HG02970 (cell line): ENCODE measurements at regions not wholly inside any gene's neighbourhood (a gene's known extent, or its start where the extent isn't known, plus 50 kb on each side); places are given as distances from the start of the nearest gene placed in this dataset.
"Not testable (repeated sequence)": the region's sequence is repeated elsewhere in the genome, so short reads cannot be mapped to it uniquely, and the experiment has no call there.

ENCODE experiments used
- ATAC-seq: cut with Tn5 transposase; IDR thresholded peaks from one replicate; pipeline ENCODE4 v1.9.1; 2021; ENCODE audit warnings: mild to moderate bottlenecking, moderate library complexity, moderate number of reproducible peaks; ENCODE audit not compliant: unreplicated experiment, low FRiP score

DNA sequence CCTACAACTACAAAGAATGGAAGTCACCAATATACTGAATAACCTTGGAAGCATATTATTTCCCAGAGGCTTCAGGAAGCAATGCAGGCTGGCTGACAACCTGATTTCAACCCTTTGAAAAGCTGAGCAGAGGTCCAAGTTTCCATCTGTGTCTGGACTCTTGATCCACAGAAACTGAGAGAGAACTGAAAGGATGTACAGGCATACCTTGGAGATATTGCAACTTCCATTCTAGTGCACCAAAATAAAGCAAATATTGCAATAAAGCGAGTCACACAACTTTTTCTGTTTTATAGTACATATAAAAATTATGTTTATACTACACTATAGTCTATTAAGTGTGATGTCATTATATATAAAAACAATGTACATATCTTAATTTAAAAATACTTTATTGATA, 85.3 kb downstream of the TYW3 start:
- ATAC-seq: no peak

DNA sequence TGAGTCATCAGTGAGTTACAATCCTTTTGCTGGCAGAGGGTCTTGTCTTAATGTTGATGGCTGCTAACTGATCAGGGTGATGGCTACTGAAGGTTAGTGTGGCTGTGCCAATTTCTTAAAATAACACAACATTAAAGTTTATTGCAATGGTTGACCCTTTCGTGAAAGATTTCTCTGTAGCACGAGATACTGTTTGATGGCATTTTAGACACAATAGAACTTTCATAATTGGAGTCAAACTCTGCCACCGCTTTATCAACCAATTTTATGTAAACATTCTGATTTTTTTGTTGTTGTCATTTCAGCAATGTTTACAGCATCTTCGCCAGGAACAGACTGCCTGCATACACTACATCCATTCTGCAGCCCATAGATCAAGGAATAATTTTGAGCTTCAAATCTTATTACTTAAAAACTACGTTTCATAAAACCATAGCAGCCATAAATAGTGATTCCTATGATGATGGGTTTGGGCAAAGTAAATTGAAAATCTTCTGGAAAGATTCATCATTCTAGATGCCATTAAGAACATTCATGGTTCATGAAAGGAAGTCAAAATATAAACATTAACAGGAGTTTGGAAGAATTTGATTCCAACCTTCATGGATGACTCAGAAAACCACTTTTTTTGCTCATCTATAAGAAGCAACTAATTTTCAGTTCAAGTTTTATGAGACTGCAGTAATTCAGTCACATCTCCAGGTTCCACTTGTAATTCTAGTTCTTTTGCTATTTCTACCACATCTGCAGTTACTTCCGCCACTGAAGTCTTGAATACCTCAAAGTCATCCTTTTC, 85.9 kb downstream of the TYW3 start:
- ATAC-seq: no peak

DNA sequence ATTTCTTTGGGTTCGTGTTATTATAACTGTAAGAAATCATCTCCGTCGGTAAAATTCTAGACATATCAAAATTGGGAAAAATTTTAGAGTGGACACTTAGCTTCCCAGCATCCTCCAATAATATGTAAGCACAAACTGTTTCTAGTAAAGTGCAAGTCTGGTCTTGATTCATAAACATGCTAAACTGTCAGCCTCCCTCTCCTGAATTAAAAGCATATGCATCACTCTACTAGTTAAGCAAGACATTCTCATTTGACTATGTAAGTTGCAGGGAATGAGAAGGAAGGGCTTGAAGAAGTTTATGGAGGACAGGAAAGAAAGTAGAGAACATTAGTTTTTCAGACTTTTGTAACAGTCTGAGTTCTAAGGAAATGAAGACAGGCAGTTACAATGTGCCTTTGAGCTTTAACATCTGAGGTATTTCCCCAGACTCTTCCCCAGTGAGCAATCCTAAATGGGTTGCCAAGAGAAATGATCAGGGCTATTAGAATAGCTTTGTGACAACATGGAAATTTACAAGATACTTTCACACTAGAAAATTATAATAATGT, 90.0 kb downstream of the TYW3 start:
- ATAC-seq: no peak

DNA sequence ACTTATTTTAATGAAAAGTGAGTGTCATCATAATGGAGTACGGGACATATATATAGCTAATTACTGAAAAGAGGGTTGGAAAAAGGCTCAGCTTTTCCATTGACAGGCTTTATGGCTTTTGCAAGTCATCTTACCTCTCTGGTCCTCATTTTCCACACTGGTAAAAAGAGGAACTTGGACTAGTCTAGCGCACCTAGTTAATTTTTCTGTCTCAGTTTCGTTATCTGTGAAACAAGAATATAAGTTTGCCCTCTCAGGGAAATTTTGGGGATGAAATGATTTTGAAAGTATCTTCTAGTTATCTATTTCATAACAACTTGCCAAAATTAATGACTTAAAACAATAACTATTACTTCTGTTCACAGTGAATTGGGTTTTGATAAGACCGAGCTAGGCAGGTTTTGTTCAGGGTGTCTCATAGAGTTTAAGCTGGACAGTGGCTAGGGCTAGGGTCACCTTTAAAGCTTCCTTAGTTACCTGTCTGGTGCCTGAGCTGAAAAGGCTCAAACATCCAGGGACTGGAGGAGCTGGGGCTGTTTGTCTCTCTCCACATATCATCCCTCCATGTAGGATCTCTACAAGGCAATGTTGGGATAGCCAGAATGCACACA, 91.7 kb downstream of the TYW3 start:
- peak; percentile 64 for ATAC-seq

DNA sequence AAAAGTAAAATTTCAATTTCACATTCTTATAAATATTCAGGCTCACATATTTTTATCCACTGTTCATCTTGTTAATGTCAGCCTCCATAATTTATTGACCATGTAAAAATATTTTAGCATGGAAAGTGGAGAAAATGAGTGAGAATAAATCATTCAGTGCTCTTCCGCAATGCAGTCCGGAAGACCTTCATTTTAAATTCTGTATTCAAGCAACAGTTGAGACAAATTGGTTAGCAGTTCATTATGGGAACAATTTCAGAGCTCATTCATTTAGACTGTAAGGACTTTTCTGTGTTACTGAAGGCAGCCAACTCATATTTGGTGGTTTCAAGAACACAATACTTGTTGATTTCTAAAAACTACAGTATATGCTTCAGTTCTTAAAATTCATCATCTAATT, 97.8 kb downstream of the TYW3 start:
- ATAC-seq: no peak

DNA sequence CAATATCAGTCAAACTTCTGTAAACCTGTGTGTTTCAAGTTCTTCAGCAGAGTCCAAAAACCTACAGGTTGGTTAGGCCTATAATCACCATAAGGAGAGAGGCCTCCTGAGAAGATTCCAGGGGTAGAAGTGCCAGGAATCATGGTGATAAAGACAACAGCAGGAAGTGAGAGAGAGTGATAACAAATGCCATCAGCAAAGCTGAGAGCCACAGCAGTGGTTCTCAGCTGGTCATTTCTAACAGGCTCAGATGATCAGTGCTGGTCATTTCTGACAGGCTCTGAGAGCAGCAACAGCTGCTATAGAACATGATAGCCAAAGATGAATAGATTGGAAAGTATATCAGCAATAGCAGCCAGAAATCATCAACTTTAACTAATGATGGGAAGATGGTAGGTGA, 101.3 kb downstream of the TYW3 start:
- no peak for ATAC-seq

DNA sequence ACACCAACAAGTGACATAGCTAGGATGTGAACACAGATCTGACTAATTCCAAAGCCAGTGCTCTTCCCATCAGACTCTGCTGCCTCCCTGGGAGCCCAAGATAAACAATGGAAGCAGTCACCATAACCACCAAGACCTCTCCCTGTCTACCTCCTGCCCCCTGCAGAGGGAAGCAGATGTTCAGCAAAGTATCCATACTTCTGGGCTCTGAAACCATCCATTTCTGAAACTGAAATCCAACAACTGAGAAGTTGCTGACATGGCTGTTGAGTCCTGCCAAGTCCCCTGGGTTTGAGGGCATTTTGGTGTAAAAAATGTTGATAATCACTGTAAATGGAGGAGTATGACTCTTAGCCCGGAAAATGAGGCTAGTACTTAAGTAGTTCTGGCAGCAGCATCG, 102.1 kb downstream of the TYW3 start:
- ATAC-seq: no peak

DNA sequence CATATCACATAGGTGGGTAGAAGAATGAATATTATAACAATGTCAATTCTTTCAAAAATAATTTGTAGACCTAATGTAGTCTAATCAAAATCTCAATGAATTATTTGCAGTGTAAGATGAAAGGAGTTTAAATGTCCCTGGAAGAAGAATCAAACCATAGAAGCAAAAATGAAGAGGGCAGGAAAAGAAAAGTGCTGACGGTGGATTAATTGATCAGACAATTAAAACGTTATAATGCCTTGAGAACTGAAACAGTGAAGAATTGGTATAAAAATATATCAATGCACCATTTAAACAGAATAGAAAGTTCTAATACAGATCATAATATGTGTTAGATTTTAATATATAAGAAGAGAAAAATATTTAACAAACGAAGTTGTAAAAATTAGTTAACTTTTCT, 109.8 kb downstream of the TYW3 start:
- no peak for ATAC-seq

DNA sequence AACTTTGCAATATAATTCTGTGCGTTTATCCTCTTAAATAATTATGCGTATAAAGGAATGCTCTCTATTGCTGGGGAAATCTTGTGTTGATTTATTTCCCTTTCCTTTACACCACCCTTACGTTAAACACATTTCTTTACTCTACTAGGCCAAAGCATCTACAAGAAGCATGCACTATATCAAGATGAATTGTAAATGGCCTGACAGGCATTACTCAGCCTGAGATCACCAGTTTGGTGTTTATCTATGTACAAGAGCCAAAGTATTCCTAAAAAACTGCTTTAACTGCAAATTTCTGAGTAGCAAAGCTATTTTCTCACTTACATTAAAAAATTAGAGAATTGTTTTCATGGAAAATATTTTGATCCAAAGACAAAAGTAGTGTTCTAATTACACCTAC, 114.8 kb downstream of the TYW3 start:
- no peak for ATAC-seq

DNA sequence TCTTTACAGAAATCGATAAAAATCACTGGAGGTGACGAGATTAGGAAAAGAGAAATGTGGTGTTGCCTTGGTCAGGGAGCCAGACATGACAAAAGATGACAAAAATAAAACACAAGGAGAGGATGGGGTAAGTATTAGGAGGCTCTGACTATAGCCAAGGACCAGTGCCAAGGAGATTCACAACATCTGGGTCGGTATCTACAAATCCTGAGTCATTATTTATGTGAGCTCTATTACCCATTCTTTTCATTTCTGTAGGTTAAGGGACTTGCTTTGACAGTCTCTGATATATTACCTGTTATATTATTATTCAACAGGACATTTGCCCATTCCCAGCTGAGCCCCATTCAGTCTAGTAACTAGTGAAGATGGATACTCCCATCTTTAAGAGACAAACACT, 120.8 kb downstream of the TYW3 start:
- ATAC-seq: no peak

DNA sequence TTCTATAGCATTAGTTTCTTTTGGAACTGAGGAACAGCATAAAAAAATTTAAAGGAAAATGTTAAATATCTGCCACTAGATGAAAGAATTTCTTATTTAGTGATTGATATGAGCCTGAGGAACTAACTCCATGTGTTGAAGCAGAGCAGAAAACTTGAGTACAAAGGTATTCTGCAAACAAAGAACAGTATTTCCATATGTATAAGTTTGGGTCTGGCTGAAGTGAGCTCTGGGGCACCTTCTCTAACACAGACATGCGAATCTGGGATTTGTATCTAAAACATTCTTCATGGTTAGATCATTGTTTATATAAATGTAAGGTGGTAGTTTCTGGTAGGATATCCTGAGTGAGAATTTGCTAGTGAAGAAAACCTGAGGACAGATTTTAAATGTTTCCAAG, 123.2 kb downstream of the TYW3 start:
- ATAC-seq: no peak

DNA sequence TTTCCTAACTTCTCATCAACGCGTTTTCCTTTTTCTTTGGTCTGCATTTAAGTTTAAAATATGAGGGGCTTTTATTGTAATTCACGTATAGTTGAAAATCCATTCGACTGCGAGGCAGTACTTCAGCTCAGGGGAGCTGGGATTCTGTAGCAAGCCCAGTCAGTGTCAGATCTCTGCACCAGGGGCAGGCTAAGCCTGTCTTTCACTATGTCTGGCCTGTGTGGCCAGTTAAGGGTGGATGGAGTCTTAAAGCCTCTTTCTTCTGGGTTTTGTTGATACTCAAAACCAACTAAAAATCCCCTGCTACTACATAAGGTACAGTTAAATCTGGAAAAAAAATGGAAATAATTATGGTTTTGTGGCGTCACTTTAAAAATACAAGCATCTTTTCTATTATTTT, 124.7 kb downstream of the TYW3 start:
- peak; percentile 13 for ATAC-seq

DNA sequence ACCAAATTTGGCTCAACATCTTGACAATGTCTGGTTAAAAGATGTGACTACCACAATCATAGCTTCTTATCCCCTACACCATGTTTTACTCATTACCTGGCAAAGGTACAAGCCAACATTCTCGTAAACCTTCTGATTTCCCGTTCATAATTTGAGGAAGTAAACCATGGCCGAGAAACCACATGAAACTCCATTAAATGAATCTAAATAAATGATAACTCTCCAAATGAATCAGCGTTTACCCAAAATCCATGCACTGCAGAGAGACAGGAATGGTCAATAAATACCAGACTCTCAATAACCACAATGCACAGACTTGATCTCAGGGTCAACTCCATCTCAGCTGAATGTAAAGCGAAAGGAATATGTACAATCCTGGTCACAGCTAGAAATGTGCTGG, 125.2 kb downstream of the TYW3 start:
- ATAC-seq: peak; percentile 45

DNA sequence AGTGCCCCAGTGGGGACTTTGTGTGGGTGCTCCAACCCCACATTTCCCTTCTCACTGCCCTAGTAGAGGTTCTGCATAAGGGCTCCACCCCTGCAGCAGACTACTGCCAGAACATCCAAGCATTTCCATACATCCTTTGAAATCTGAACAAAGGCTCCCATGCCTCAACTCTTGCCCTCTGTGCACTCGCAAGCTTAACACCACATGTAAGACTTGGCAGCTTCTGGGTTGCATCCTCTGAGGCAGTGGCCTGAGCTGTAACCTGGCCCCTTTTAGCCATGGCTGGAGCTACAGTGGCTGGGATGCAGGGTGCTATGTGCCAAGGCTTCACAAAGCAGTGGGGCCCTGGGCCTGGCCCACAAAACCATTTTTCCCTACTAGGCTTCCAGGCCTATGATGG, 128.9 kb downstream of the TYW3 start:
- no peak for ATAC-seq

DNA sequence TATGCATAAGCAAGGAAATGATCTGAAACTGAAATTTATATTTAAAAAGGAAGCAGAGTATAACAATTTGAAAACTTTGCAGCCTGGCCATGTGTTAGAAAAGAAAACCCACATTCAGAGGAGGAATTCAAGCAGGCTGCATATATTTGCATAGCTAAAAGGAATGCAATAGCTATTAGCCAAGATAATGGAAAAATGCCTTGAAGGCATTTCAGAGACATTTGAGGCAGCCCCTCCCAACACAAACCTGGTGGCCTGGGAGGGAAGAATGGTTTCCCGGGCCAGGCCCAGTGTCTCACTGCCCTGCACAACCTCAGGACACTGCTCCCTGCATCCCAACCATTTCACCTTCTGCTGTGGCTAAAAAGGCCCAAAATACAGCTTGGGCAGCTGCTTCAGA, 136.8 kb downstream of the TYW3 start:
- ATAC-seq: no peak

DNA sequence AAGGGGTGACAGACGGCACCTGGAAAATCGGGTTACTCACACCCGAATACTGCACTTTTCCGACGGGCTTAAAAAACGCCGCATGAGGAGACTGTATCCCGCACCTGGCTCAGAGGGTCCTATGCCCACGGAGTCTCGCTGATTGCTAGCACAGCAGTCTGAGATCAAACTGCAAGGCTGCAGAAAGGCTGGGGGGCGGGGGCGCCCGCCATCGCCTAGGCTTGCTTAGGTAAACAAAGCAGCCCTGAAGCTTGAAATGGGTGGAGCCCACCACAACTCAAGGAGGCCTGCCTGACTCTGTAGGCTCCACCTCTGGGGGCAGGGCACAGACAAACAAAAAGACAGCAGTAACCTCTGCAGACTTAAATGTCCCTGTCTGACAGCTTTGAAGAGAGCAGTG, 144.4 kb downstream of the TYW3 start:
- not testable (repeated sequence) for ATAC-seq

DNA sequence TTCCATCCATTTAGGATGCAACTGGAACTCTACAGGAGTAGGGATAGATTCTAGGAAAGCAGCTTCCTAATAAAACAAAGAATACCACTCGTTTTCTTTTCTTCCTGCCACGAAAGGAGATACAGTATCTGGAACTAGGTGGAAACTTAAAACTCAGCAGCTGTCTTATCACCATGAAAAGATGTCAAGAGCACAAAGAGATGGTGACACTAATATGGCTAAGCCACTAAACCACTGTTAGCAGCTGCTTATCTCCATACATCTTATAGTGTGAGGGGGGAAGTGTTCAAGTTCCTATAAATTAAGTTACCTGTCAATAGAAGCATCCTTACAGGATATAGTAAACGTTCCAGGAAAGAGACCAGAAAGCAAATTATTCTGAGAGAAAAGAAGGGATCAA, 162.5 kb downstream of the TYW3 start:
- no peak for ATAC-seq

DNA sequence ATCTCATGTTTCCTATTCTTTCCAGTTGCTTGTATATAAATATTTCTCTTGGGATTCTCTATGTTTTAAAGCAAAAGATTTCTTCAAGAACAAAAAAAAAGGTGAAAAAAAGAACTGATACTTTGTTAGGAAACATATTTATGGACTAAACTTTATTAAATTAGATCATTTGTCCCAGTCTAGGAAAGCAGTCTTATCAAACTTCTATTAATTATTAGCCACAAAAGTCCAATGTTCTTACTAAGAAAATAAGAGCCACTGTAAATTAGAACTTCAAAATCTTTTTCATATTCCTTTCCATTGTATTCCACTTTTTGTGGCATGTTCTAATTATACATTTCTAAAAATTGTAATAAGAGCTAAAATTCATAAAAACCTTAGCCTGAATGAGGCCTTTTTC, 175.2 kb downstream of the TYW3 start:
- no peak for ATAC-seq

DNA sequence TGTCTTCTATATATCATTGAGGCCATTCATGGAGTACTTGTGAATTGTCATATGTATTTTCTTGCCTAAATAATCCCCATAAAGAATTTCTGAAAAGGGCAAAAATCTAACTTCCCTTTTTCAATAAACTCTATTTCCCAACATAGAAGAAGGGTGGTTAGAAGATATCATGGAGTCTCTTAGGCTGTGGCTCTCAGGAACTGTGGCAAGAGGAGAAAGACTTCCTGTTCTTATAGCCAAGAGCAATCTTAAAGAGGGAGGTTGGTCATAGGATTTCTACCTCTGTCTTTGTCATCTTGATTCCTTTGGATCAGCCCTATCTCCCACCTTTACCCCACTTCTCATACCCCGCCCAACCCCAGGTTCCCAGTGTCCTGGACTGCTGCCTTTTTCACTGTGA, 175.8 kb downstream of the TYW3 start:
- no peak for ATAC-seq

DNA sequence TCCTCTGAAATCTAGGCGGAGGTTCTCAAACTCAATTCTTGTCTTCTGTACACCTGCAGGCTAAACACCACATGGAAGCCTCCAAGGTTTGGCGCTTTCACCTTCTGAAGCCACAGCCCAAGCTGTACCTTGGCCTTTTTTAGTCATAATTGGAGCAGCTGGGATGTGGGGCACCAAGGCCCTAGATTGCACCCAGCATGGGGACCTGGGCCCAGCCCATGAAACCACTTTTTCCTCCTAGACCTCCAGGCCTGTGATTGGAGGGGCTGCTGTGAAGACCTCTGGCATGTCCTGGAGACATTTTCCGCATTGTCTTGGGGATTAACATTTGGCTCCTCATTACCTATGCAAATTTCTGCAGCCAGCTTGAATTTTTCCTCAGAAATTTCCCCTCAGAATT, 181.0 kb downstream of the TYW3 start:
- ATAC-seq: no peak

DNA sequence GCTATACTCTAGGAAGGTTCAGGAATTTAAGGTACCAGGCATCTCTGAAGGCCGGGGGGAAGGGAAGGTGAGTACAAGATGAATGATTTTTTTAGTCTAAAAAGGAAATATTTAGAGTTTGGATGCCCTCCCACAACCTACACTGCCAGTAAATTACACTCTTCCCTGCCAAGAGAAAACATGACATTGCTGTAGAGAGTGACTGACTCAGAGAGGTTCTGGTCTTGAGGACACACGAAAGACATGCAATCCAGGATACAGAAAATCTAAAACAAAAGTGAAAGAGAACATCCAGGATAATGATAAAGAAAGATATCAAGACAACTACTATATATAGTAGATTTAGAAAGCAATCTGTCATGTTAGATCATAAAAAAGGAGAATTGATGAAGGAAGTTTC, 200.5 kb downstream of the TYW3 start:
- no peak for ATAC-seq

DNA sequence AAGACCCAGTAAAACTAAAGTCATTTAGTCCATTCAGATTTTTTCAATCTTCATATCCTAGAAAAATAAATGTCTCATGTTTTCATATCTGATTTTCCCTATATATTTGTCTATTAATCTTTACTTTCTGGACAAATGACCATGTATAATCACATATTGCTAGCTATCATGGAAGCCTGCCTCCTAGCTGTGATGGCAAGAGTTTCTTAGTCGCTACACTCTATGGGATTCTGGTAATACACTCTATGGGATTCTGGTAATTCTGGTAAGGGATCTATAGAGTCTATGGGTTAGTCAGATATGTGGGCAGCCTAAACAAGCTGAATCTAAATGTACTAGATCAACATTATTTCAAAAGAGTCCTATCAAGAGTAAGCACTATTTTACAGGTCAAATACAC, 198.7 kb upstream of the LHX8 start:
- ATAC-seq: no peak
